Activated CD8-positive, alpha-beta T cell treated with anti-CD3 and anti-CD28 coated beads for 36 hours (primary cell): ENCODE measurements at regions not wholly inside any gene's neighbourhood (a gene's known extent, or its start where the extent isn't known, plus 50 kb on each side); places are given as distances from the start of the nearest gene placed in this dataset.

Source experiments
- ATAC-seq: fragments of 200-7000 bp; cut with Tn5 transposase; one replicate; pipeline ENCODE4 v1.10.0; 2021; ENCODE audit warnings: mild to moderate bottlenecking, moderate library complexity
- CTCF ChIA-PET: fragments of 350-600 bp; sonication (Branson Sonifier 250); formaldehyde crosslinking; loops from one replicate; lab custom pipeline; 2021; ENCODE audit warnings: antibody characterized with exemption; lab: Charles Lee
- POLR2A ChIA-PET: fragments of 350-600 bp; sonication (Branson Sonifier 250); formaldehyde crosslinking; loops from one replicate; lab custom pipeline; 2021; ENCODE audit warnings: antibody characterized with exemption; lab: Charles Lee
- DNase-seq: peaks from one replicate; pipeline ENCODE4 v3.0.0-alpha.2; 2020
- H3K27ac Mint-ChIP-seq: one replicate; pipeline ENCODE4 v1.8.0; 2021; ENCODE audit warnings: mild to moderate bottlenecking, mixed read lengths
- H3K27me3 Mint-ChIP-seq: one replicate; pipeline ENCODE4 v1.8.0; 2021; ENCODE audit warnings: mixed read lengths
- H3K36me3 Mint-ChIP-seq: one replicate; pipeline ENCODE4 v1.8.0; 2021; ENCODE audit warnings: low read depth, mixed read lengths
- H3K4me1 Mint-ChIP-seq: one replicate; pipeline ENCODE4 v1.8.0; 2021; ENCODE audit warnings: low read depth, mixed read lengths
- H3K4me3 Mint-ChIP-seq: one replicate; pipeline ENCODE4 v1.8.0; 2021; ENCODE audit warnings: mild to moderate bottlenecking, moderate library complexity, mixed read lengths
- H3K9me3 Mint-ChIP-seq: one replicate; pipeline ENCODE4 v1.8.0; 2021; ENCODE audit warnings: mixed read lengths
- CTCF ChIP-seq: fragments of 200-600 bp; IDR thresholded peaks from one replicate; pipeline ENCODE4 v1.8.0; 2022; ENCODE audit warnings: antibody characterized with exemption, mild to moderate bottlenecking
- intact Hi-C: fragments of 100-400 bp; cut with micrococcal nuclease; formaldehyde crosslinking; loops from one replicate; pipeline ENCODE4 v1.10.0; 2022

- CTCF ChIA-PET, result interaction anchor here (1.9 kb wide), 1 partner anchor 272 kb away, joined by 6 read pairs; no protein-coding TSS in a partner anchor
- Mint-ChIP-seq H3K27ac (no peak overlapping the region), H3K36me3 (no peaks in the 10 kb centered on the region), H3K4me1 (no peaks in the 10 kb centered on the region), H3K9me3 (no peaks in the 10 kb centered on the region), H3K27me3 (peaks cover 5% of the 10 kb centered on the region), H3K4me3 (no peak overlapping the region)
- DNase-seq (peak; percentile 4), ATAC-seq (no peak)
- TF ChIP-seq CTCF, result peak; percentile 80
- intact Hi-C loops, result loop anchor here (5.0 kb wide), 2 partner anchors 271 to 306 kb away; no protein-coding TSS in a partner anchor
- POLR2A ChIA-PET, result no interaction called here
Observed at GRCh38 chr4:114386637-114387233, 211.9 kb upstream of the UGT8 start.

GRCh38 chr4:114389070-114389685, 209.4 kb upstream of the UGT8 start:
- DNase-seq, result no peak
- H3K27me3 Mint-ChIP-seq, result peaks cover 5% of the 10 kb centered on the region
- ChIA-PET POLR2A (no interaction called here), CTCF (interaction anchor here (0.5 to 0.6 kb wide), 2 partner anchors 136 to 257 kb away, joined by 3 read pairs; no protein-coding TSS in a partner anchor)
- no peaks in the 10 kb centered on the region for H3K4me1 Mint-ChIP-seq
- intact Hi-C loops, result loop anchor here (5.0 kb wide), 2 partner anchors 268 to 303 kb away; no protein-coding TSS in a partner anchor
- ATAC-seq, result no peak
- no peaks in the 10 kb centered on the region for H3K9me3 Mint-ChIP-seq
- TF ChIP-seq CTCF, result no peak
- H3K27ac Mint-ChIP-seq, result no peak overlapping the region
- H3K36me3 Mint-ChIP-seq, result no peaks in the 10 kb centered on the region
- no peak overlapping the region for H3K4me3 Mint-ChIP-seq

GRCh38 chr4:114393295-114394038, 205.1 kb upstream of the UGT8 start:
- ChIA-PET POLR2A (no interaction called here), CTCF (no interaction called here)
- no peak overlapping the region for H3K27ac Mint-ChIP-seq
- intact Hi-C loops, result no loop called here
- TF ChIP-seq CTCF, result no peak
- no peak overlapping the region for H3K4me3 Mint-ChIP-seq
- peaks cover 5% of the 10 kb centered on the region for H3K27me3 Mint-ChIP-seq
- H3K36me3 Mint-ChIP-seq, result no peaks in the 10 kb centered on the region
- DNase-seq (no peak), ATAC-seq (no peak)
- no peaks in the 10 kb centered on the region for H3K9me3 Mint-ChIP-seq
- peaks cover 2% of the 10 kb centered on the region for H3K4me1 Mint-ChIP-seq

GRCh38 chr4:114396808-114397207, 201.8 kb upstream of the UGT8 start:
- TF ChIP-seq CTCF, result no peak
- ChIA-PET CTCF (no interaction called here), POLR2A (no interaction called here)
- Mint-ChIP-seq H3K4me3 (no peak overlapping the region), H3K4me1 (peaks cover 2% of the 10 kb centered on the region), H3K9me3 (no peaks in the 10 kb centered on the region), H3K36me3 (no peaks in the 10 kb centered on the region), H3K27me3 (peaks cover 2% of the 10 kb centered on the region), H3K27ac (no peak overlapping the region)
- intact Hi-C loops, result no loop called here
- ATAC-seq (no peak), DNase-seq (no peak)

- Mint-ChIP-seq H3K27ac (no peak overlapping the region), H3K9me3 (no peaks in the 10 kb centered on the region), H3K27me3 (peaks cover 4% of the 10 kb centered on the region), H3K36me3 (no peaks in the 10 kb centered on the region), H3K4me1 (peaks cover 2% of the 10 kb centered on the region), H3K4me3 (no peak overlapping the region)
- intact Hi-C loops, result no loop called here
- POLR2A ChIA-PET, result no interaction called here
- no peak for TF ChIP-seq CTCF
- CTCF ChIA-PET, result interaction anchor here (0.6 kb wide), 1 partner anchor 166 kb away, joined by 3 read pairs; no protein-coding TSS in a partner anchor
- no peak for ATAC-seq
- no peak for DNase-seq
Observed at GRCh38 chr4:114398410-114398809, 200.2 kb upstream of the UGT8 start.
